SK-N-SH treated with all-trans-retinoic acid at 6 μM for 48 hours (cell line): ENCODE measurements at regions not wholly inside any gene's neighbourhood (a gene's known extent, or its start where the extent isn't known, plus 50 kb on each side); places are given as distances from the start of the nearest gene placed in this dataset.

ENCODE experiments used
- ARNTL ChIP-seq: fragments of 450-650 bp; formaldehyde crosslinking; IDR thresholded peaks from 2 replicates; pipeline ENCODE4 v1.5.0; 2020; ENCODE audit warnings: low read depth, mild to moderate bottlenecking, moderate library complexity, borderline replicate concordance
- ZFP3 ChIP-seq: fragments of 250-450 bp; sonication (Bioruptor Pico); IDR thresholded peaks from 2 replicates; pipeline ENCODE4 v1.5.0; 2020; ENCODE audit warnings: mild to moderate bottlenecking, moderate library complexity

DNA sequence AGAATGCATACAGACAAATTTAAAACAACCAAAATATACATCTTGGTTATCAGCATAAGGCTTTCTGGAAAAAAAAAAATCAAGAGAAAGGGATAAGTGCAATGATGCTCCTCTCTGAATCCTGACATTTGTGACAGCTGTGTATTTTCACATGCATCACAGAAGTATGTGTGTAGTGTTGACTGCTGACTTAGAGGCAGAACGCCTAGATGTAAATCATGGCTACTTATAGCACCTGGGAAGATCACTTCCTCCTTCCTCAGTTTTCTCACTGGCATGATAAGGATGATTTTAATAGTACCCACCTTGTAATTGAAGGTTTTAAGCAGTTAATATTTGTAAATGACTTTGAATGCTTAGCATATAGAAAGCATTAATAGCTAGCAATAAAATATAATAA is 112.5 kb downstream of the MRPL39 start:
- TF ChIP-seq ARNTL = no peak
- TF ChIP-seq ZFP3 (CRISPR knock-in tag) = no peak
